ENCODE measurements at regions not wholly inside any gene's neighbourhood (a gene's known extent, or its start where the extent isn't known, plus 50 kb on each side); places are given as distances from the start of the nearest gene placed in this dataset.

DNA sequence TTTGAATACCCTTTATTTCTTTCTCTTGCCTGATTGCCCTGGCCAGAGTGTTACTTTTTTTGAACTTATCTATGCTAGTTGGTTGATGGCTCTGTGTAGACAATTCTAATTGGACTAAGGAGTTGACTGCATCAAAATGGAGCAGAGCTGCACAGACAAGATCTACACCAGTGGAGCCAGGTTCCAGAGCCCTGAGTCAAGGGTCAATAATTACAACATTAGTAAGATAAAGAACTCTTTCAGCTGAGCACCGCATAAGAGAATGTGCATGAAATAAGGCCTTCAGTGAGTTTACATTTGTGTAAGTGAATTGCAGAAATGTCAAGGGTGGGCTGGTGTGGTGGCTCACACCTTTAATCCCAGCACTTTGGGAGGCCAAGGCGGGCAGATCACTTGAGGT is 599.7 kb upstream of the TENM3 start:
- WGBS, 2 donors: 92 to 94% methylated on average over 2 of the region's 2 CpGs
- TF ChIP-seq, protein P1, sequence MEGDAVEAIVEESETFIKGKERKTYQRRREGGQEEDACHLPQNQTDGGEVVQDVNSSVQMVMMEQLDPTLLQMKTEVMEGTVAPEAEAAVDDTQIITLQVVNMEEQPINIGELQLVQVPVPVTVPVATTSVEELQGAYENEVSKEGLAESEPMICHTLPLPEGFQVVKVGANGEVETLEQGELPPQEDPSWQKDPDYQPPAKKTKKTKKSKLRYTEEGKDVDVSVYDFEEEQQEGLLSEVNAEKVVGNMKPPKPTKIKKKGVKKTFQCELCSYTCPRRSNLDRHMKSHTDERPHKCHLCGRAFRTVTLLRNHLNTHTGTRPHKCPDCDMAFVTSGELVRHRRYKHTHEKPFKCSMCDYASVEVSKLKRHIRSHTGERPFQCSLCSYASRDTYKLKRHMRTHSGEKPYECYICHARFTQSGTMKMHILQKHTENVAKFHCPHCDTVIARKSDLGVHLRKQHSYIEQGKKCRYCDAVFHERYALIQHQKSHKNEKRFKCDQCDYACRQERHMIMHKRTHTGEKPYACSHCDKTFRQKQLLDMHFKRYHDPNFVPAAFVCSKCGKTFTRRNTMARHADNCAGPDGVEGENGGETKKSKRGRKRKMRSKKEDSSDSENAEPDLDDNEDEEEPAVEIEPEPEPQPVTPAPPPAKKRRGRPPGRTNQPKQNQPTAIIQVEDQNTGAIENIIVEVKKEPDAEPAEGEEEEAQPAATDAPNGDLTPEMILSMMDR (IDR thresholded peaks at IDR 0.05): no peak
- TF ChIP-seq POLR2A (IDR thresholded peaks at IDR 0.05): no peak
- H3K36me3 ChIP-seq (ENCODE audit: low read depth, missing control alignments): no peaks in the 10 kb centered on the region
- H3K4me1 ChIP-seq: no peaks in the 10 kb centered on the region
- intact Hi-C loops (cut with DNase I; ENCODE audit: low total_unique reads): no loop called here
- no peak overlapping the region for H3K27ac ChIP-seq
- H3K27me3 ChIP-seq: no peaks in the 10 kb centered on the region
- no peak for DNase-seq
- H3K9me3 ChIP-seq: no peaks in the 10 kb centered on the region
- no peak overlapping the region for H3K4me3 ChIP-seq

DNA sequence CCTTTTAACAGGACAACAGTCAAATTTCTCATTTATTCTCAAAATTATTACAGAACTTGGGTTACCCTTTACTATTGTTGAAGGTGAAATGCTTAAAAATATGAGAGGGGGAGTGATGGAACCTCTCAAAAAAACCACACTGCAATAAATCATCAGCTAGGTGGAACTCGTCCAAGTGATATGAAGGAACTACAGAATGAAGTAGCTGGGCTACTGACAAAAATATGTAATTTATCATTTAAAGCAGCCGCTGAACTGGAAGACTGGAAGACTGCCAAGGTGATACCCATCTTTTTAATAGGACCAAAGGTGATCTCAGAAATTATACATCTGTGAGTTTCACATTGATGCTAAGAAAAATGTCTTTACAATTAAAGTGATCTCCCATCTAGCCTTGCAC is 597.7 kb upstream of the TENM3 start:
- 44 to 50% methylated on average over 2 of the region's 2 CpGs for WGBS, 2 donors
- intact Hi-C loops (cut with DNase I; ENCODE audit: low total_unique reads): no loop called here

DNA sequence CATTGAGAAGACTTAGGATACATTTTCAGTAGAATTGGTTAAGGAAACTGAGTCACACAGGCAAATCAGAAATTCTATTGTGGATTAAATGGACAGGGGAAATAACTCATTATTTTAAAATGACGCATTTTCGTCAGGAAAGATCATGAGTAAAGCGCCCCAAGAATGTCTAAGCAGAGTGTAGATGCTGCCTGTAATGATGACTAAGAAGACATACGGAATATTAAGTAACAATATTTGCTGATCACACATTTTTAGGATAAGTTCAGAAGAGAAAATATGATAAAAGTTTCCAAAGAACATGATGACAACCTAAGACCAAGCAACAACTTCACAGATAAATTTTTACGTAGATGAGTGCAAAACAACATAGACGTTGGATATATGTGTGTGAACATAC is 596.3 kb upstream of the TENM3 start:
- Histone ChIP-seq H3K27ac (no peak overlapping the region), H3K4me1 (no peaks in the 10 kb centered on the region), H3K36me3 (ENCODE audit: low read depth, missing control alignments) (no peaks in the 10 kb centered on the region), H3K9me3 (no peaks in the 10 kb centered on the region), H3K4me3 (no peak overlapping the region), H3K27me3 (no peaks in the 10 kb centered on the region)
- intact Hi-C loops (cut with DNase I; ENCODE audit: low total_unique reads): no loop called here
- DNase-seq: no peak
- TF ChIP-seq POLR2A (IDR thresholded peaks at IDR 0.05): no peak
- TF ChIP-seq, protein P1 (IDR thresholded peaks at IDR 0.05): no peak
- WGBS, 2 donors: 81 to 86% methylated on average over 6 of the region's 6 CpGs

More for the DNA sequence above, 597.7 kb upstream of the TENM3 start:
- no peak overlapping the region for H3K27ac ChIP-seq
- H3K4me3 ChIP-seq: no peak overlapping the region
- H3K4me1 ChIP-seq: no peaks in the 10 kb centered on the region
- no peaks in the 10 kb centered on the region for H3K27me3 ChIP-seq
- TF ChIP-seq, protein P1 (IDR thresholded peaks at IDR 0.05): no peak
- no peak for TF ChIP-seq POLR2A (IDR thresholded peaks at IDR 0.05)
- no peak for DNase-seq
- no peaks in the 10 kb centered on the region for H3K36me3 ChIP-seq (ENCODE audit: low read depth, missing control alignments)
- no peaks in the 10 kb centered on the region for H3K9me3 ChIP-seq

DNA sequence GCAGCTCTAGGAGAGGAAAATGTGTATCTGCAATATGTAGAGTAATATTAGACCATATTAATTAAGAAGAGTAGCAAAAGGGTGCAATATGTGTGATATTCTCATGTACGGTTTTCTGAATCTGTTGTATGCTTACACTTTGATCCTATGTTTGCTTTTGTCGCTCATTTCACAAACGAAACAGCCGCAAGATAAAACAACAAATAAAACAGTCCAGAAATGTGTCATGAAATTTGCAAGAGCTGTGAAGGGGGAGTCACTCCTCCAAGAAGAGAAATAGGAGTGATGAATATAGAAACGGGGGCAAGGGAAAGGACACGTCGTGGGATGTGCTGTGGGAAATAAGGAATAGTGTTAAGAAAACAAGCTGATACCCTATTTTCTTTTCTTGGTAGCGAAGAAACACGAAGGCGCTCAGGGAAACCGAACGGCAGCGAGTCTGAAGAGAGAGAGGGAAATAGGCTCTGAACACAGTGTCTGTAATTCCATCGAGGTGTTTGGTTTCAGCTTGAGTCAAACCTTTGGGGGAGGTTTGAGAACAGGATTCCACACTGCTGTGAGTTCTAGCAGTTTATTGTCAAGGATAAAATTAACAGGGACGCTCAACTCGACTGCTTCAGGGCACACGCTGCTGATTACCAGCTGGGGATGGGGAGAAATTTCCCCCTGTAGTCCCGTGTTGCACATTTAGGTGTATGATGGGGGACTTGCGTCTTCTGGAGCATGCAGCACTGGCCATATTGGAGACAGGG is 595.6 kb upstream of the TENM3 start:
- 16 to 18% methylated on average over 19 of the region's 19 CpGs for WGBS, 2 donors

More for the DNA sequence above, 595.6 kb upstream of the TENM3 start:
- H3K27ac ChIP-seq: no peak overlapping the region
- TF ChIP-seq, protein P1 (IDR thresholded peaks at IDR 0.05): no peak
- no peak for TF ChIP-seq POLR2A (IDR thresholded peaks at IDR 0.05)
- DNase-seq: no peak
- H3K4me1 ChIP-seq: no peaks in the 10 kb centered on the region
- intact Hi-C loops (cut with DNase I; ENCODE audit: low total_unique reads): no loop called here
- no peaks in the 10 kb centered on the region for H3K36me3 ChIP-seq (ENCODE audit: low read depth, missing control alignments)
- H3K4me3 ChIP-seq: no peak overlapping the region
- H3K9me3 ChIP-seq: no peaks in the 10 kb centered on the region
- H3K27me3 ChIP-seq: no peaks in the 10 kb centered on the region
